ENCODE measurements at regions not wholly inside any gene's neighbourhood (a gene's known extent, or its start where the extent isn't known, plus 50 kb on each side); places are given as distances from the start of the nearest gene placed in this dataset.

- TF ChIP-seq, protein P1, sequence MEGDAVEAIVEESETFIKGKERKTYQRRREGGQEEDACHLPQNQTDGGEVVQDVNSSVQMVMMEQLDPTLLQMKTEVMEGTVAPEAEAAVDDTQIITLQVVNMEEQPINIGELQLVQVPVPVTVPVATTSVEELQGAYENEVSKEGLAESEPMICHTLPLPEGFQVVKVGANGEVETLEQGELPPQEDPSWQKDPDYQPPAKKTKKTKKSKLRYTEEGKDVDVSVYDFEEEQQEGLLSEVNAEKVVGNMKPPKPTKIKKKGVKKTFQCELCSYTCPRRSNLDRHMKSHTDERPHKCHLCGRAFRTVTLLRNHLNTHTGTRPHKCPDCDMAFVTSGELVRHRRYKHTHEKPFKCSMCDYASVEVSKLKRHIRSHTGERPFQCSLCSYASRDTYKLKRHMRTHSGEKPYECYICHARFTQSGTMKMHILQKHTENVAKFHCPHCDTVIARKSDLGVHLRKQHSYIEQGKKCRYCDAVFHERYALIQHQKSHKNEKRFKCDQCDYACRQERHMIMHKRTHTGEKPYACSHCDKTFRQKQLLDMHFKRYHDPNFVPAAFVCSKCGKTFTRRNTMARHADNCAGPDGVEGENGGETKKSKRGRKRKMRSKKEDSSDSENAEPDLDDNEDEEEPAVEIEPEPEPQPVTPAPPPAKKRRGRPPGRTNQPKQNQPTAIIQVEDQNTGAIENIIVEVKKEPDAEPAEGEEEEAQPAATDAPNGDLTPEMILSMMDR (IDR thresholded peaks at IDR 0.05), result no peak
- TF ChIP-seq POLR2A (IDR thresholded peaks at IDR 0.05), result no peak
Measured at GRCh38 chr5:56316299-56316994, 83.3 kb upstream of the ANKRD55 start.

Measured in testis (tissue), 2 donors.